Neural cell (in vitro differentiated cells): ENCODE measurements at regions not wholly inside any gene's neighbourhood (a gene's known extent, or its start where the extent isn't known, plus 50 kb on each side); places are given as distances from the start of the nearest gene placed in this dataset.

ENCODE experiments used
- H2AFZ ChIP-seq: fragments of 200-600, 300-800 bp; sonication (generic), shearing (Covaris generic); 2 replicates; pipeline ENCODE4 v1.6.0; 2014; ENCODE audit warnings: low read depth, mild to moderate bottlenecking, antibody characterized with exemption, low read length, moderate library complexity
- H3F3A ChIP-seq: fragments of 200-600 bp; shearing (Covaris generic); 2 replicates; pipeline ENCODE4 v1.6.1; 2016; ENCODE audit warnings: mild to moderate bottlenecking, moderate library complexity, mixed read lengths, antibody characterized with exemption, low read length; ENCODE audit not compliant: insufficient read depth, poor library complexity, severe bottlenecking
- H3K27ac ChIP-seq: fragments of 200-600, 300-800 bp; sonication (generic), shearing (Covaris generic); 2 replicates; pipeline ENCODE4 v1.5.1; 2014; ENCODE audit warnings: mild to moderate bottlenecking, low read length, moderate library complexity
- H3K27me3 ChIP-seq: fragments of 300-800, 200-600 bp; sonication (generic), shearing (Covaris generic); 2 replicates; pipeline ENCODE4 v1.6.0; 2014; ENCODE audit warnings: mild to moderate bottlenecking, low read depth, low read length, moderate library complexity; ENCODE audit not compliant: insufficient read depth
- H3K36me3 ChIP-seq: fragments of 300-800, 200-600 bp; sonication (generic), shearing (Covaris generic); 2 replicates; pipeline ENCODE4 v1.5.1; 2014; ENCODE audit warnings: mild to moderate bottlenecking, antibody characterized with exemption, low read length, moderate library complexity; ENCODE audit not compliant: insufficient read depth
- H3K4me2 ChIP-seq: fragments of 300-800, 200-600 bp; sonication (generic), shearing (Covaris generic); 2 replicates; pipeline ENCODE4 v1.6.0; 2014; ENCODE audit warnings: mild to moderate bottlenecking, low read length
- H3K4me3 ChIP-seq: fragments of 300-800, 200-600 bp; sonication (generic), shearing (Covaris generic); 2 replicates; pipeline ENCODE4 v1.5.1; 2014; ENCODE audit warnings: mild to moderate bottlenecking, low read length, moderate library complexity
- H3K79me2 ChIP-seq: fragments of 200-600 bp; shearing (Covaris generic); replicated peaks from 2 replicates; pipeline ENCODE4 v1.6.0; 2014; ENCODE audit warnings: mild to moderate bottlenecking, low read length, moderate library complexity; ENCODE audit not compliant: insufficient read depth
- H3K9ac ChIP-seq: fragments of 300-800, 200-600 bp; sonication (generic), shearing (Covaris generic); 2 replicates; pipeline ENCODE4 v1.6.1; 2016; ENCODE audit warnings: mild to moderate bottlenecking, low read length, mixed read lengths
- H3K9me2 ChIP-seq: fragments of 200-600 bp; shearing (Covaris generic); 2 replicates; pipeline ENCODE4 v1.6.1; 2016; ENCODE audit warnings: mild to moderate bottlenecking, low read length, mixed read lengths; ENCODE audit not compliant: insufficient read depth
- H3K9me3 ChIP-seq: fragments of 200-600, 300-800 bp; sonication (generic), shearing (Covaris generic); 2 replicates; pipeline ENCODE4 v1.6.1; 2016; ENCODE audit warnings: mild to moderate bottlenecking, mixed run types, low read length, moderate library complexity, mixed read lengths
- H4K20me1 ChIP-seq: fragments of 200-600 bp; shearing (Covaris generic); 2 replicates; pipeline ENCODE4 v1.6.1; 2016; ENCODE audit warnings: mild to moderate bottlenecking, mixed run types; ENCODE audit not compliant: insufficient read depth
- CTCF ChIP-seq: fragments of 450-650 bp; IDR thresholded peaks from 2 replicates; pipeline ENCODE4 v1.5.1; 2014; ENCODE audit warnings: antibody characterized with exemption, mild to moderate bottlenecking, moderate library complexity; ENCODE audit not compliant: poor library complexity, severe bottlenecking
- EP300 ChIP-seq: fragments of 450-650 bp; conservative IDR thresholded peaks from 2 replicates; pipeline ENCODE4 v1.6.1; 2014; ENCODE audit warnings: antibody characterized with exemption, mild to moderate bottlenecking, moderate library complexity; ENCODE audit not compliant: poor library complexity, severe bottlenecking
- EZH2 ChIP-seq: fragments of 200-600, 300-800 bp; shearing (Covaris generic), sonication (generic); IDR thresholded peaks from 2 replicates; pipeline ENCODE4 v1.6.1; 2014; ENCODE audit warnings: antibody characterized with exemption, low read length, borderline replicate concordance, mild to moderate bottlenecking; ENCODE audit not compliant: insufficient read depth, poor library complexity, severe bottlenecking
- MXI1 ChIP-seq: fragments of 450-650 bp; conservative IDR thresholded peaks from 2 replicates; pipeline ENCODE4 v1.6.1; 2014; ENCODE audit warnings: antibody characterized with exemption, mild to moderate bottlenecking; ENCODE audit not compliant: poor library complexity, severe bottlenecking
- POLR2AphosphoS5 ChIP-seq: IDR thresholded peaks from 2 replicates; pipeline ENCODE4 v1.6.1; 2012
- RAD21 ChIP-seq: fragments of 450-650 bp; conservative IDR thresholded peaks from 2 replicates; pipeline ENCODE4 v1.6.1; 2014; ENCODE audit warnings: antibody characterized with exemption, mild to moderate bottlenecking, moderate library complexity
- REST ChIP-seq: IDR thresholded peaks from 2 replicates; pipeline ENCODE4 v1.6.1; 2012; ENCODE audit warnings: borderline replicate concordance
- SMC3 ChIP-seq: fragments of 450-650 bp; conservative IDR thresholded peaks from 2 replicates; pipeline ENCODE4 v1.6.1; 2014; ENCODE audit warnings: antibody characterized with exemption, mild to moderate bottlenecking, moderate library complexity; ENCODE audit not compliant: poor library complexity
- TAF1 ChIP-seq: IDR thresholded peaks from 2 replicates; pipeline ENCODE4 v1.6.1; 2012; ENCODE audit warnings: low read depth

DNA sequence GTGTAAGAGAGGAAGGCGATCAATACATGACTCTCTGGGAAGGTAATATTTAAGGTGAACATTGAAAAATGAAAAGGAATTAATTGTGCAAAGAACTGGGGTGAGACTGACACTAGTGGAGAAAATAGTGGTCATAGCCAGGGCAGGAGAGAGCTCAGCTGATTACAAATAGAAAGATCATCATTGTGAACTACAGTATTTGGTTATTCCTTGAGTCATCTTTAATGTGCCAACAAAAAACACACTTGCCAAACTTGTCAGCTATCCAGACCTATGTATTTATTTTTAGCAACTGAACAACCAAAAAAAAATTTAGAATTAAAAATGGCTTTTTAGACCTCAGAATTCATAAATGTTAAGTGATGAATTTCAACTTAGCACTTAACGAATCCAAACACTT is 749.8 kb upstream of the CDH9 start:
- Histone ChIP-seq H3F3A (no peaks in the 10 kb centered on the region), H4K20me1 (no peaks in the 10 kb centered on the region), H3K79me2 (no peaks in the 10 kb centered on the region), H3K27me3 (no peaks in the 10 kb centered on the region), H3K4me3 (no peak overlapping the region), H2AFZ (no peak overlapping the region), H3K9me3 (no peaks in the 10 kb centered on the region), H3K9ac (no peak overlapping the region), H3K4me2 (no peak overlapping the region), H3K27ac (no peak overlapping the region), H3K9me2 (no peaks in the 10 kb centered on the region), H3K36me3 (no peaks in the 10 kb centered on the region)
- TF ChIP-seq EZH2 (no peak), POLR2AphosphoS5 (no peak), SMC3 (no peak), REST (no peak), MXI1 (no peak), EP300 (no peak), RAD21 (no peak), CTCF (no peak), TAF1 (no peak)

DNA sequence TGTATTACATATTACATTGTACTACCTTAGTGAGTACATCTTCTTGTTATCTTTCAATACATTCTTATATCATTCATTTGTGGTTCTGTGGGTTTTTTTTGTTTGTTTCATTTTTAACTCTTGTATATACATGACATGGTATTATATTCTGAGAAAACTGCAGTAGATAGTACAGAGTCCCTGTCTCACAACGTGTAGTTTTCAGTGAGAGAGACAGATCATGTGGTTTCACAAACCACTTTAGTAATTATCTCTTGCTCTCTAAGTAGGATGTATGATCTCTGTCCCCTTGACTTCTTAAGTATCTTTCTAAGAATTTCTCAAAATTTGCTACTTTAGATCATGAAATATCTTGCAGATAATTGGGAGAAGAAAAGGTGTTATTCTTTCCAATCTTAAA is 745.9 kb upstream of the CDH9 start:
- H3F3A ChIP-seq = no peaks in the 10 kb centered on the region
- no peaks in the 10 kb centered on the region for H3K9me2 ChIP-seq
- no peak overlapping the region for H3K4me2 ChIP-seq
- no peak overlapping the region for H3K4me3 ChIP-seq
- no peaks in the 10 kb centered on the region for H3K36me3 ChIP-seq
- no peaks in the 10 kb centered on the region for H4K20me1 ChIP-seq
- H3K9ac ChIP-seq = no peak overlapping the region
- no peak for TF ChIP-seq TAF1
- no peak for TF ChIP-seq EP300
- TF ChIP-seq REST = no peak
- no peak for TF ChIP-seq EZH2
- no peak for TF ChIP-seq POLR2AphosphoS5
- TF ChIP-seq MXI1 = no peak
- TF ChIP-seq RAD21 = no peak
- no peak for TF ChIP-seq CTCF
- H3K9me3 ChIP-seq = no peaks in the 10 kb centered on the region
- no peak overlapping the region for H2AFZ ChIP-seq
- no peaks in the 10 kb centered on the region for H3K27me3 ChIP-seq
- no peaks in the 10 kb centered on the region for H3K79me2 ChIP-seq
- H3K27ac ChIP-seq = no peak overlapping the region
